IMR-90 (cell line): ENCODE measurements at regions not wholly inside any gene's neighbourhood (a gene's known extent, or its start where the extent isn't known, plus 50 kb on each side); places are given as distances from the start of the nearest gene placed in this dataset.

Source experiments
- ATAC-seq: fragments of 200-7000 bp; cut with Tn5 transposase; 2 replicates; pipeline ENCODE4 v1.9.1; 2020; ENCODE audit warnings: low read depth, mild to moderate bottlenecking, moderate library complexity
- BruUV-seq: library from RNA; stranded (reverse); fragments of 400-500 nt; replicated peaks from 2 replicates; lab custom pipeline; 2021; lab: Mats Ljungman, UMichigan
- CTCF ChIA-PET: fragments of 300-600 bp; formaldehyde crosslinking; extraction: SDS; loops from one replicate; lab custom pipeline; 2021; ENCODE audit warnings: antibody characterized with exemption; lab: Yijun Ruan, JAX
- POLR2A ChIA-PET: fragments of 300-600 bp; sonication (Branson Sonifier 250); formaldehyde crosslinking; loops from one replicate; lab custom pipeline; 2022; ENCODE audit warnings: antibody characterized with exemption; ENCODE audit not compliant: unreplicated experiment; lab: Charles Lee
- DNase-seq: peaks from one replicate; pipeline ENCODE4 v3.0.0; 2013
- H2AFZ ChIP-seq: replicated peaks from 2 replicates; pipeline ENCODE3; 2013; ENCODE audit warnings: low read length, mild to moderate bottlenecking; ENCODE audit not compliant: poor library complexity
- H2AK5ac ChIP-seq: 2 replicates; pipeline ENCODE4 v1.6.1; 2013; ENCODE audit warnings: low read depth, low read length, inconsistent platforms
- H2AK9ac ChIP-seq: replicated peaks from 2 replicates; pipeline ENCODE3; 2013; ENCODE audit warnings: mild to moderate bottlenecking, low read depth, low read length, moderate library complexity; ENCODE audit not compliant: poor library complexity
- H2BK120ac ChIP-seq: 2 replicates; pipeline ENCODE4 v1.6.1; 2013; ENCODE audit warnings: low read depth, low read length, inconsistent platforms
- H2BK15ac ChIP-seq: 3 replicates; pipeline ENCODE4 v1.6.1; 2013; ENCODE audit warnings: low read depth, low read length, inconsistent platforms
- H2BK20ac ChIP-seq: 2 replicates; pipeline ENCODE4 v1.6.1; 2013; ENCODE audit warnings: low read depth, mild to moderate bottlenecking, inconsistent platforms, low read length, moderate library complexity
- H2BK5ac ChIP-seq: 2 replicates; pipeline ENCODE4 v1.6.1; 2013; ENCODE audit warnings: mild to moderate bottlenecking, low read depth, low read length, inconsistent platforms; ENCODE audit not compliant: poor library complexity, severe bottlenecking
- H3K14ac ChIP-seq: replicated peaks from 2 replicates; pipeline ENCODE4 v1.6.1; 2013; ENCODE audit warnings: low read depth, low read length, inconsistent platforms
- H3K18ac ChIP-seq: 2 replicates; pipeline ENCODE4 v1.6.1; 2013; ENCODE audit warnings: low read depth, low read length, control low read depth
- H3K23ac ChIP-seq: 2 replicates; pipeline ENCODE4 v1.6.1; 2013; ENCODE audit warnings: low read depth, low read length, inconsistent platforms
- H3K27ac ChIP-seq: 2 replicates; pipeline ENCODE4 v1.5.1; 2013; ENCODE audit warnings: mild to moderate bottlenecking, control low read depth, low read length; ENCODE audit not compliant: insufficient read depth
- H3K27me3 ChIP-seq: 2 replicates; pipeline ENCODE4 v1.6.1; 2013; ENCODE audit warnings: low read length; ENCODE audit not compliant: control insufficient read depth, insufficient read depth
- H3K36me3 ChIP-seq: 2 replicates; pipeline ENCODE4 v1.6.1; 2013; ENCODE audit warnings: low read length, mixed read lengths; ENCODE audit not compliant: control insufficient read depth, insufficient read depth
- H3K4ac ChIP-seq: 2 replicates; pipeline ENCODE4 v1.6.1; 2013; ENCODE audit warnings: low read depth, low read length, inconsistent platforms
- H3K4me1 ChIP-seq: 2 replicates; pipeline ENCODE4 v1.6.1; 2013; ENCODE audit warnings: low read length, mixed read lengths; ENCODE audit not compliant: control insufficient read depth, insufficient read depth
- H3K4me2 ChIP-seq: 2 replicates; pipeline ENCODE4 v1.6.1; 2013; ENCODE audit warnings: low read depth, mild to moderate bottlenecking, control low read depth, low read length, moderate library complexity
- H3K4me3 ChIP-seq: 2 replicates; pipeline ENCODE4 v1.5.1; 2013; ENCODE audit warnings: low read depth, mild to moderate bottlenecking, control low read depth, low read length, moderate library complexity; ENCODE audit not compliant: insufficient read depth
- H3K56ac ChIP-seq: 2 replicates; pipeline ENCODE4 v1.6.1; 2013; ENCODE audit warnings: low read length, inconsistent platforms; ENCODE audit not compliant: insufficient read depth; ENCODE audit errors: extremely low read depth
- H3K79me1 ChIP-seq, 2 experiments: 2 replicates each; pipeline ENCODE4 v1.6.1; 2013; ENCODE audit warnings: low read length in 2 of 2, inconsistent platforms in 1 of 2, low read depth in 1 of 2
- H3K9ac ChIP-seq: 2 replicates; pipeline ENCODE4 v1.6.1; 2013; ENCODE audit warnings: low read depth, low read length, control low read depth
- H3K9me1 ChIP-seq: 2 replicates; pipeline ENCODE4 v1.6.1; 2013; ENCODE audit warnings: low read length, inconsistent platforms; ENCODE audit not compliant: insufficient read depth
- H3K9me3 ChIP-seq: 2 replicates; pipeline ENCODE4 v1.6.1; 2013; ENCODE audit warnings: low read length; ENCODE audit not compliant: control insufficient read depth, insufficient read depth
- H4K20me1 ChIP-seq: 2 replicates; pipeline ENCODE4 v1.6.1; 2013; ENCODE audit warnings: low read length, inconsistent platforms; ENCODE audit not compliant: insufficient read depth
- H4K5ac ChIP-seq: 2 replicates; pipeline ENCODE4 v1.6.1; 2013; ENCODE audit warnings: mild to moderate bottlenecking, low read depth, low read length, control low read depth
- H4K8ac ChIP-seq, 2 experiments: 2 replicates each; pipeline ENCODE4 v1.6.1; 2013; ENCODE audit warnings: low read depth in 2 of 2, low read length in 2 of 2, control low read depth in 1 of 2, inconsistent platforms in 1 of 2
- H4K91ac ChIP-seq: 2 replicates; pipeline ENCODE4 v1.6.1; 2013; ENCODE audit warnings: low read depth, low read length, inconsistent platforms; ENCODE audit not compliant: insufficient read depth
- BHLHE40 ChIP-seq: fragments of 150-350 bp; IDR thresholded peaks from 2 replicates; pipeline ENCODE4 v1.6.1; 2016; ENCODE audit warnings: mild to moderate bottlenecking, low read depth, low read length
- CEBPB ChIP-seq: IDR thresholded peaks from 2 replicates; pipeline ENCODE4 v1.6.1; 2012; ENCODE audit warnings: low read depth, low read length, improper control_type of control experiment
- CHD1 ChIP-seq: IDR thresholded peaks from 2 replicates; pipeline ENCODE4 v1.6.1; 2012; ENCODE audit warnings: low read depth, low read length, improper control_type of control experiment
- FOS ChIP-seq: fragments of 150-350 bp; IDR thresholded peaks from 2 replicates; pipeline ENCODE4 v1.6.1; 2016; ENCODE audit warnings: low read depth, low read length
- MAFK ChIP-seq: IDR thresholded peaks from 2 replicates; pipeline ENCODE4 v1.6.1; 2012; ENCODE audit warnings: low read depth, low read length, improper control_type of control experiment
- MAZ ChIP-seq: IDR thresholded peaks from 2 replicates; pipeline ENCODE4 v1.6.1; 2012; ENCODE audit warnings: low read depth, mild to moderate bottlenecking, low read length, improper control_type of control experiment, moderate library complexity, borderline replicate concordance
- MXI1 ChIP-seq: IDR thresholded peaks from 2 replicates; pipeline ENCODE4 v1.6.1; 2012; ENCODE audit warnings: low read depth, mild to moderate bottlenecking, low read length, moderate library complexity, borderline replicate concordance
- NFE2L2 ChIP-seq: fragments of 150-350 bp; IDR thresholded peaks from 2 replicates; pipeline ENCODE4 v1.6.1; 2016; ENCODE audit warnings: low read depth, mild to moderate bottlenecking, low read length
- POLR2A ChIP-seq: IDR thresholded peaks from 2 replicates; pipeline ENCODE4 v1.6.1; 2012; ENCODE audit warnings: mild to moderate bottlenecking, low read depth, low read length
- RAD21 ChIP-seq: IDR thresholded peaks from 2 replicates; pipeline ENCODE4 v1.6.1; 2012; ENCODE audit warnings: low read length, improper control_type of control experiment
- RCOR1 ChIP-seq: IDR thresholded peaks from 2 replicates; pipeline ENCODE4 v1.6.1; 2012; ENCODE audit warnings: mild to moderate bottlenecking, low read length, improper control_type of control experiment; ENCODE audit not compliant: insufficient replicate concordance
- RFX5 ChIP-seq: IDR thresholded peaks from 2 replicates; pipeline ENCODE4 v1.8.0; 2012; ENCODE audit warnings: low read depth, mild to moderate bottlenecking, low read length, moderate library complexity
- SMC3 ChIP-seq: fragments of 150-350 bp; IDR thresholded peaks from 2 replicates; pipeline ENCODE4 v1.6.1; 2016; ENCODE audit warnings: low read depth, mild to moderate bottlenecking, antibody characterized with exemption, low read length, moderate library complexity
- WGBS, 2 experiments: methylation state at CpG; one replicate each; pipeline versions ENCODE4 v1.1.5 to v1.1.7; 2013; ENCODE audit warnings: missing lambda C conversion rate in 2 of 2; ENCODE audit not compliant: insufficient read length in 1 of 2; ENCODE audit errors: extremely low coverage in 2 of 2; 5-methylcytosine and 5-hydroxymethylcytosine counted together
- dilution Hi-C: fragments of 300-500 bp; cut with HindIII; formaldehyde crosslinking; loops from one replicate; pipeline ENCODE4 v1.14.3; 2018; ENCODE audit warnings: low sequenced_read_pairs; ENCODE audit not compliant: unreplicated experiment
- in situ Hi-C: fragments of 300-500 bp; cut with MboI; formaldehyde crosslinking; loops from 3 replicates; pipeline ENCODE4 v1.14.3; 2019; ENCODE audit warnings: low sequenced_read_pairs, inconsistent platforms, mixed read lengths
- intact Hi-C: fragments of 100-400 bp; cut with micrococcal nuclease; formaldehyde crosslinking; loops from 2 replicates; pipeline ENCODE4 v1.10.0; 2022
- TF ChIP-seq, protein P1 (sequence below): fragments of 150-350 bp; IDR thresholded peaks from 2 replicates; pipeline ENCODE4 v1.6.1; 2017; ENCODE audit warnings: mild to moderate bottlenecking, antibody characterized with exemption, low read length, low read depth
- TF ChIP-seq, protein P2 (sequence below): fragments of 150-350 bp; IDR thresholded peaks from 2 replicates; pipeline ENCODE4 v1.6.1; 2016; ENCODE audit warnings: low read depth, mild to moderate bottlenecking, low read length, moderate library complexity, borderline replicate concordance
- TF ChIP-seq, protein P3 (sequence below): conservative IDR thresholded peaks from 2 replicates; pipeline ENCODE4 v1.5.1; 2012; ENCODE audit warnings: mild to moderate bottlenecking, low read depth, low read length, improper control_type of control experiment

DNA sequence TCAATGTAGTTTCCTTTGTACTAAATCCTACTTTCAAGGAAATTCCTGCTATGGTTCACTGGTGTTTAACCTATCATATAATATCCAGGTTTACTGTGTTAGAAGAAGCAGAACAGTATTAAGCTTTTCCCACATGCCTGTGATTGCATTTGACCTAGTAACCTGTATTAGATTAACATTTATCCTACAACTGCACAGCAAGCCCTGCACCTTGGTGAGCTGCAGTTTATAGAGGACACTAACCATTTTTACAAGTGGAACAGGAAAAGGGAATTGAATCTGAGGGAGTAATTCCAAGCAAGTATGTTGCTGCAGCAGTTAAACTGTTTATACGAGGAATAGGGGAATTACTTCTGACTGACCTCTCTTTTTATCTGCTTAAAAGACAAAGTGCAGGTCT lies 328.6 kb downstream of the ETAA1 start:
- BruUV-seq, result no TSS peak
- Histone ChIP-seq H3K27ac (no peak overlapping the region), H3K18ac (no peak overlapping the region), H3K27me3 (peaks cover 2% of the 10 kb centered on the region; the same call in 1 of the 2 replicates), H3K4me2 (no peak overlapping the region), H3K79me1 (no peaks in the 10 kb centered on the region), H2BK5ac (no peak overlapping the region), H2BK20ac (no peak overlapping the region), H4K91ac (no peak overlapping the region), H4K5ac (no peak overlapping the region), H3K36me3 (no peaks in the 10 kb centered on the region), H3K4me1 (no peaks in the 10 kb centered on the region), H3K14ac (no peak overlapping the region), H3K9me1 (no peaks in the 10 kb centered on the region), H3K4ac (no peak overlapping the region), H4K8ac (no peak overlapping the region), H3K56ac (no peak overlapping the region), H2AFZ (no peak overlapping the region), H3K9me3 (no peaks in the 10 kb centered on the region; the same call in 1 of the 2 replicates), H3K9ac (no peak overlapping the region), H4K20me1 (no peaks in the 10 kb centered on the region), H2AK5ac (no peak overlapping the region), H2AK9ac (no peak overlapping the region), H2BK15ac (no peak overlapping the region), H3K23ac (no peak overlapping the region), H2BK120ac (no peak overlapping the region), H3K4me3 (no peak overlapping the region)
- no peak for DNase-seq
- no CpG with 5 or more reads among the region's 1 CpG for WGBS, 2 experiments
- dilution Hi-C loops, result no loop called here
- POLR2A ChIA-PET, result interaction anchor here (0.6 kb wide), 1 partner anchor 112 kb away, joined by 3 read pairs; no protein-coding TSS in a partner anchor
- CTCF ChIA-PET, result interaction anchor here (1.2 kb wide), 1 partner anchor 9 kb away, joined by 4 read pairs; no protein-coding TSS in a partner anchor
- in situ Hi-C loops, result no loop called here
- no peak for ATAC-seq
- TF ChIP-seq, protein P1, sequence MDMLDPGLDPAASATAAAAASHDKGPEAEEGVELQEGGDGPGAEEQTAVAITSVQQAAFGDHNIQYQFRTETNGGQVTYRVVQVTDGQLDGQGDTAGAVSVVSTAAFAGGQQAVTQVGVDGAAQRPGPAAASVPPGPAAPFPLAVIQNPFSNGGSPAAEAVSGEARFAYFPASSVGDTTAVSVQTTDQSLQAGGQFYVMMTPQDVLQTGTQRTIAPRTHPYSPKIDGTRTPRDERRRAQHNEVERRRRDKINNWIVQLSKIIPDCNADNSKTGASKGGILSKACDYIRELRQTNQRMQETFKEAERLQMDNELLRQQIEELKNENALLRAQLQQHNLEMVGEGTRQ, result no peak
- no peak for TF ChIP-seq CEBPB
- TF ChIP-seq RAD21, result no peak
- TF ChIP-seq, protein P2, sequence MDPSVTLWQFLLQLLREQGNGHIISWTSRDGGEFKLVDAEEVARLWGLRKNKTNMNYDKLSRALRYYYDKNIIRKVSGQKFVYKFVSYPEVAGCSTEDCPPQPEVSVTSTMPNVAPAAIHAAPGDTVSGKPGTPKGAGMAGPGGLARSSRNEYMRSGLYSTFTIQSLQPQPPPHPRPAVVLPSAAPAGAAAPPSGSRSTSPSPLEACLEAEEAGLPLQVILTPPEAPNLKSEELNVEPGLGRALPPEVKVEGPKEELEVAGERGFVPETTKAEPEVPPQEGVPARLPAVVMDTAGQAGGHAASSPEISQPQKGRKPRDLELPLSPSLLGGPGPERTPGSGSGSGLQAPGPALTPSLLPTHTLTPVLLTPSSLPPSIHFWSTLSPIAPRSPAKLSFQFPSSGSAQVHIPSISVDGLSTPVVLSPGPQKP, result no peak
- TF ChIP-seq SMC3, result no peak
- TF ChIP-seq FOS, result no peak
- no peak for TF ChIP-seq BHLHE40
- TF ChIP-seq, protein P3, sequence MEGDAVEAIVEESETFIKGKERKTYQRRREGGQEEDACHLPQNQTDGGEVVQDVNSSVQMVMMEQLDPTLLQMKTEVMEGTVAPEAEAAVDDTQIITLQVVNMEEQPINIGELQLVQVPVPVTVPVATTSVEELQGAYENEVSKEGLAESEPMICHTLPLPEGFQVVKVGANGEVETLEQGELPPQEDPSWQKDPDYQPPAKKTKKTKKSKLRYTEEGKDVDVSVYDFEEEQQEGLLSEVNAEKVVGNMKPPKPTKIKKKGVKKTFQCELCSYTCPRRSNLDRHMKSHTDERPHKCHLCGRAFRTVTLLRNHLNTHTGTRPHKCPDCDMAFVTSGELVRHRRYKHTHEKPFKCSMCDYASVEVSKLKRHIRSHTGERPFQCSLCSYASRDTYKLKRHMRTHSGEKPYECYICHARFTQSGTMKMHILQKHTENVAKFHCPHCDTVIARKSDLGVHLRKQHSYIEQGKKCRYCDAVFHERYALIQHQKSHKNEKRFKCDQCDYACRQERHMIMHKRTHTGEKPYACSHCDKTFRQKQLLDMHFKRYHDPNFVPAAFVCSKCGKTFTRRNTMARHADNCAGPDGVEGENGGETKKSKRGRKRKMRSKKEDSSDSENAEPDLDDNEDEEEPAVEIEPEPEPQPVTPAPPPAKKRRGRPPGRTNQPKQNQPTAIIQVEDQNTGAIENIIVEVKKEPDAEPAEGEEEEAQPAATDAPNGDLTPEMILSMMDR, result no peak
- TF ChIP-seq MXI1, result no peak
- no peak for TF ChIP-seq POLR2A
- no peak for TF ChIP-seq MAFK
- TF ChIP-seq MAZ, result no peak
- TF ChIP-seq NFE2L2, result no peak
- no peak for TF ChIP-seq RCOR1
- no peak for TF ChIP-seq CHD1
- no peak for TF ChIP-seq RFX5
- intact Hi-C loops, result no loop called here
